HG02852 (cell line): ENCODE measurements at regions not wholly inside any gene's neighbourhood (a gene's known extent, or its start where the extent isn't known, plus 50 kb on each side); places are given as distances from the start of the nearest gene placed in this dataset.

Source experiments
- ATAC-seq: cut with Tn5 transposase; IDR thresholded peaks from one replicate; pipeline ENCODE4 v1.9.1; 2021; ENCODE audit warnings: mild to moderate bottlenecking, moderate library complexity; ENCODE audit not compliant: unreplicated experiment

DNA sequence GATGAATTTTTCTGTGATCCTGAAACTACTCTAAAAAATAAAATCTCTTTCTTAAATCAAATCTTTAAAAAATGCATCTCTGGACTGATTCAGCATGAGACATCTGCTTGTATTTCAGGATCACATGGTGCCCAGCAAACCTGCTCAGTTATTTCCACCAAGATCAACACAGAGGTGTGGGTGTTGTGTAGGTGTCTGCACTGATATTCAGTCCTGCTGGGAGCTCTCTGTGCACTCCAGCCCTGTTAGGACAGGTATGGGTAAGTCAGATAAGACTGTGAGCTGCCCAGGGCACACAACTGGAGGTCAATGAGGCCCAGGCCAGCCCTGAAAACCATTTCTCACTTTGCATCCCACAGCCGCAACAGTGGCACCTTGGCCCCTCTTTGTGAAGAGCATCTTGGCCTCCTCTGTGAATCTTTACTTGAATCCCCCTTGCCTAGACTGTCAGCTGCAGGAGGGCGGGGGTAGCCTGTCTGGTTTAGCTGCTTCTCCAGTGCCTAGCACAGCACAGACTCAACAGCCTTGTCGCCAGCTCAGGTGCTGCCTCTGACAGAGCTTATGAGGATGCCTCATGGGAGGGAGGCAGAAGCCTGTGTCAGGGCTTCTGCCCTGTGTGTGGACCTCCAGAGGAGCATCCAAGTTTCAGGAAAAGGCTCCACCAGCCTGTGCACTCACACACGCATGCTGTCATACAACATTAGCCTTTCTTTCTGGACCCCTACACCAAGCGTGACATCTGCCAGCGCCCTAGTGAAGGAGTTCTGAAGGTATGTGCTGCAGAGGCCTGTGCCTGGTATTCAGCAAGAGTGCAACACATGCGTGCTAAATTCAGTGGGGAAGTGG lies 187.6 kb upstream of the CST7 start:
- no peak for ATAC-seq

DNA sequence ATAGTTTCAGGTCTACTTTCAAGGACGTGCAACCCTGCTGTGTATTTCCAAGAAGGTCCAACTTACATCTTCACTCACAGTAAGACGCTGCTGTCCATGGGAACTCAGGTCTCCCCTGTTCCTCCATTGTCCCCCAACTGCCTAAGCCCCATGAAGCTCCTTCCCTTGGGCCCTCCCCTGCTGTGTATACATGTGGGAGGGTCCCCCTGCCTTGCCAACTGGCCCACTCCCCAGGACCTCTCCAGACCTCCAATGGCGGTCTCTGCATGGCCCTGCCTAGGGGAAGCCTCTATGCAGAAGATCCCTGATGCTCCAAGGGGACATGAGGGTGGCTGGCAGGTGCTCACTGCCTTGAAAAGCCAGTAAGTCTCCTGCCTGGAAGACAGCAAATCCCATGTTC lies 186.7 kb upstream of the CST7 start:
- no peak for ATAC-seq

DNA sequence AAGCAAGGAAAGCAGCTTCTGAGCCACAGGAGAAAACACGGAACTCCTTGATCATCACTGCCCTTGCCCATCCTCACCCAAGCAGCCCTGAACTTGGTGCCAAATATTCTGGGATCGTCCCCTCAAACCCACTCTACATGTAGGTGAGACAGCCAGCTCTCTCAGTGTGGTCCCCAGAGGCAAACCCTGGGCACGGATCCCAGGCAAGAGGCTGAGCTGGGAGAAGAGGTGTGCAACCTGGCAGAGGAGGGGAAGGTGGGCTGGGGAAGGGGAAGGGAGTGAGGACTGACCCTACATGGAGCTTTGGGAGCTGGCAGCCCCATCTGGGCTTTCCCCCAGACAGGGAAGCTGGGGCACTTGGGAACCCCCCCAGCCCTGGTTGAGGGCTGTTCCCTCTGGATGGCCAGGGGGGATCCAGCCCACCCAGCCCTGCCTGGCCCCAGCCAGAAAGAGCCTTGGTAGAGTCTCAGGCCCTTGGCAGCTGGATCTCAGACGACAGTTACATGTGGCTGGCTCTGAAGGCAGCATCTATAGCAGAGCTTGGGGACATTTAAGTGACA lies 186.2 kb upstream of the CST7 start:
- ATAC-seq, result no peak

DNA sequence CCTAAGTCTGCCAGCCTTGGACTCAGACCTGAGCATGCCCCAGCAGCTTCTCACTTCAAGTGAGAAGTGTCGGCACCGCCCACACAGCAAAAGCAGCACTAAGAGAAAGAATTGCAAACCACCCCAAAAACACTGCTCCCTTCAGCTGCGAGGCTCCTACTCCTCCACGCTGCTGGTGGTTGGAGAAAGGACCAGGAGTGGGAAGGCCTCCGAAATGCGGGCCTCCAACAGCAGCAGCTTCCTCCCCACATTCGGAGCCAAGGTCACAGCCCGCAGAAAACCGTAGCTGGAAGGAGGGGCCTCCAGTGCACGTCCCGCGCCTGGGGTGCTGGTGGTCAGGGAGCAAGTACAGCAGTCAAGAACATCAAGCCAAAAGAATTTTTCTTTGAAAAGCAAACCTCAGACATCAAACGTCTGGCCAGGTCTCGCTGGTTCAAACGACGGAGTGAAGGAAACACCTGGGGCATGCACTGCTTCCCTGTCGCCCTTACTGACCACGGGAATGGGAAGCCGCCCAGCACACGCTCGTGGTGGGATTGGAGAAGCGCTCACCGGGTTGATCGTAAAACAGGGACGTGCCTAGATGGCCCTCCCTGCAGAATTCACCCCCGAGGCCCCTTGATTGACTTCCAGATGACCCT lies 185.6 kb upstream of the CST7 start:
- ATAC-seq, result no peak

DNA sequence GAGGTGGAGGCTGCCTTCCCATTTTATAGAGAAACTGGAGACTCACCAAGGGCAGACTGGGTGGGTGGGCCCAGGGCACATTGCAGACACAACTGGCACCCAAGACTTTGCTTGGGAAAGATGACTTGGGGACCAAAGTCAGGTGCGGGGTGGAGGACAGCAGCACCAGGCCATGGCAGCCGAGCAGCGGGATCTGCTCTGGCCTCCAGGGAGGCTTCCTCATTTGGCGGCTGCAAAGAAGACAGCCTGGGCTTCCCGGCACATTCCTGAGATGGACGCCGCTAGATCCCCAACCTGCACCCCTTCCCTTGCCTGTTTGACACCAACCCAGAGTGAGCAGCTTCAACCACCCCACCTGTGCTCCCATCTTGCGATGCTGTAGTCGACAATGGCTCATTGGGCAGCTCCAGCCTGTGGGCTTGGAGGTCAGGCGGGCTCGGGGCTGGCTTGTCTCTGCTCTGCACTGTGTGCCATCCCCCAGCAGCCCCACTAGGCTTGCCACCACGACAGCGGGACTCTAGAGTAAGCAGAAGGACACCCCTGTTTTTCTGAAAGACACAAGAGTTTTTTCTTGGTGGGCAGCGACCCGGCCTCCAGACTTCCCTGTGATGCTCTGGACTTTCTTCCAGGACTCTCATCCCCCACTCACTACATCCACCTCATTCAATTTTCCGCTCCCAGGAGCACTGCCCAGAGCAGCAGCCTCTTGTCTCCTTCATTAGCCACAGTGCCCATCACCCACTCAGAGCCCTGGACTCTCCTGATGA lies 184.9 kb upstream of the CST7 start:
- ATAC-seq, result no peak

DNA sequence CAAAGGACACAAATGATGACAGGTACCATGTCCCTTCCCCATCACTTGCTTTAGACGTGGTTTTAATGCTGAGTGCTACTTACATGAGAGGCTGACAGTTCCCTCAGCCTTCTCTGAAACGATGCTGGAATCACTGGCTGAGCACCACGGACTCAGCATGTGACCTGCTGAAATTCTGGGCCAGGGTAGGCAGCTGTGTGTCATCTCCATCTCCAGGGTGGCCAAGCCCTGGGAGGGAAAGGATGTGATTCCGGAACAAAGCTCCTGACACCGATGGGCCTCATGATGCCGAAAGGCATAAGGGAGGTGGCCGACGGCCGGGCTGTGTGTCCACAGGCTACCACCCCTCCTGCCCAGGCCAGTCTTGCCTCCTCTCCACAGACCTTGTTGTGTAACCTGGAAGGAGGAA lies 184.3 kb upstream of the CST7 start:
- ATAC-seq, result no peak

DNA sequence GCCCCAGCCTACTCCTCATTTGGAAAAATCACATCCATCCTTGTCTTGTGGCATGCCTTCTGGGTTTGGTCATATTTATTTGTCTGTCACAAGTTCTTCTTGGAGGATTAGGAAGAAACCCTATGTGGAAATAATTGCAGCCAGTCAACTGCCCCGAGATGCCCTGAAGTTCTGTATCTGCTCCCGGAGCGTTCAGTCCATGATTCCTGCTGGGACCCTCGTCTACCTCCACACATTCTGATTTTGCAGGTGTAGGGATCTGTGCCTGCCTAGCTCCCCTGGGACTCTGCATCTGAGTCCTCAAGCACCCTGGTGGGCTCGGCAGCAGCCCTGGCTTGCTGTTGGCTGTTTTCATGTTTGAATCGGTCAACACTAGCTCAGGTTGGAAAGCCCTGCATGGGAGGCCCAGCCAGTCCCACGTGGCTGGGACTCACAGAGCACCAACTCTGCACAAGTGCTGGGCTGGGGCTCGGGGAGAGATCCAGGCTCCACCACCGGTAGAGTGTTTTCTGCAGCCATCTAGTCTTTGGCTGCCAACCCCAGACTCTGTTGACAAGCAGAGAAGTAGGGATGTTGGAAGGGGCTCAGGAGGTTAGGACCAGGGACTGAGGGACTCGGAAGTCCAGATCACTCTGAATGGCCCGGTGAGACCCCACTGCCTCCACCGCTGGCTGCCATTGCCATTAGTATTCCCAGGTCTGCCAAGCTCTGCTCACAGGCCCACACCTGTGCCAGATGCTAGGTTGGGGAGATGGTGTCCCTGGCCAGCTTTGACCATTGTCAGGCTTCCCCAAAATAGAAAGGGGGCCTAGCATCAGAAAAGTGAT lies 183.5 kb upstream of the CST7 start:
- ATAC-seq, result no peak

DNA sequence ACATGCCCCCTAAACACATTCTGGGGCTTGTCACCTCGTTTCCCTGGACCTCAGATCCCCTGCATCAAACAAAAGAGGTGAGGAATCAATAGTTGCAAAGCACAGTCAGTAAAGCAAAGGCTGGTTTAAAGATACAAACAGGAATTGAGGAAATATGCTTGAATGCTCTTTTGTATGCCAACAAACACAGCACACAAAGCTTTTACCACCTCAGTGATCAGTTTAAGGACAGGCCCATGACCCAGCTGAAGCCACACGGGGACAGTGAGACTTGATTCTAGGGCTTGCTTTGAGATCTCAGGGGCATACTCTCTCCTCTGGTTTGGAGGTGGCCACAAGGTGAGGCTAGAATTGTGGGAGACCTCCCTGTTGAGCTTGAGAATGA lies 182.9 kb upstream of the CST7 start:
- no peak for ATAC-seq

DNA sequence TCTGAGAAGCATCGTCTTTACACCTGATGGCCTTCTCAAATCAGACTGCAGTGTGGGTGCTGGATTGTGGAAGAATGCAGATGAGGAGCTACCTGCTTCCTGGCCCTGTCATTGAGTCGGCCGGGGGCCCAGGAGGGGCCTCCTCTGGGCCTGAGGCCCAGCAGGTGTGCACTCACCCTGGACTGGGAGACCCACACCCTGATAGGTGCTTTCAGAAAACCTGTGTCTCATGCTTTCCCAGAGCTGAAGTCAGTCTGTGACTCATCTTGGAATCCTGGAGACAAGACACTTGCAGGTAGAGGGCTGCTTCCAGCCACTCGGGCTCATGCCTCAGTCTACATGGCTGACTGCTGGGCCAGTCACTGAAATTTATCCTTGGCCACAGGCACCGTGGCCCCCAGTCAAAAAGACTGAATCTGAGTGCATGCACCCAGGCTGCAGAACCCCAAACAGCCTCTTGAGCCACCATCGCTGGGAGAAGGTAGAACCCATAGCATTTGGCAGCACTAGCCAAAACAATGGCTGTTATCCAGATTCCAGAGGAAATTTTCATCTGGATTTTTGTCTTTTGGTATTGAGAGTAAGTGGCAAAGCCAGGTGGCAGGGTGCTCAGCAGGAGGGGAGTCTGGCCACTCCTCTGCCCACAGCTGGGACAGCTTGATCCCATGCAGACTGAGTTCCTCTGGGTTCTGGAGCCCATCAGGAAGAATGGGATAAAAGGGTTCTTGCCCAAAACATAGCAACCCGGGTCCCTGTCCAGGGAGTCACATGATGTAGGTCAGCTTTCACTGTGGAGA lies 182.0 kb upstream of the CST7 start:
- ATAC-seq, result no peak

DNA sequence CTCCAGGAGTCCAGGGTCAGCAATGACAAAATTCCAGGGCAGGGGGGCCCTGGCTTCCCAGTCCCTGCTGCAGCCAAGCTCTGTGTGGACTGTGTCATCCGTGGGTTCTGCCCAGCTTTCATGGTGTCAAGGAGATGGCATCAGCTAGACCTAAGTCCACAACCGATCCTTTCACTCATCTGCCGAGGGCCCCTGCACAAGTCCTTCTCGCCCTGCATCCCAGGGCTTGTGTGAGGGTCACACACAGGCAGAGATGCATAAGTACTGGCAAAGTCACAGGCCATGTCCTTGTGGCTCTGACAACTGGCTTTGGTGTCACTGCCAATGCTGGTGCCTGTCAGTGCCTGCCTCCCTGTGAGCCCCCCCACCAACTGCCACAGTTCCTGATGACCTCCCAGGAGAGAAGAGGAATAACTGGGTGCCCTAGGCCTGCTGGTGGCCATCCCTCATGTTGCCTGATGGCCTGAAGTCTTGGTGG lies 181.4 kb upstream of the CST7 start:
- ATAC-seq, result no peak

DNA sequence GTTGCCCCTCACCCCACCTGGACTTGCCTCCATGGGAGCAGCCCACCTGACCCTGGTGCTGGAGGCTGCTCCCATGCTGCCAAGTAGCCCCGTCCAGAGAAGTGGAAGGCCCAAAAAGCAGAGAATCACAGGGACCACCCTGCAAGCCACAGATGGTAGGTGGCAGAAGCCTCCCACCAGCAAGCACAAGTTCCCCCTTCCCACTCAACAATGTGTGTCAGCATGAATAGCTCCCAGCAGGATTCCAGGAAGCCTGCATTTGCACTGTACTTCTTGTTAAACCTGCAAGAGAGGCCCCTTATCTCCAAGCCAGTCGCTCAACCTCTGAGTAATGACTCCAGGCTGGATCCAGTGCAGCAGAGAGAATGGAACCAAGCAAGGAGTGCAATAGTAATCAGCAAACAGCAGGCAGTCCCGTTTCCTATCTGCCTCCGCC lies 180.8 kb upstream of the CST7 start:
- no peak for ATAC-seq

DNA sequence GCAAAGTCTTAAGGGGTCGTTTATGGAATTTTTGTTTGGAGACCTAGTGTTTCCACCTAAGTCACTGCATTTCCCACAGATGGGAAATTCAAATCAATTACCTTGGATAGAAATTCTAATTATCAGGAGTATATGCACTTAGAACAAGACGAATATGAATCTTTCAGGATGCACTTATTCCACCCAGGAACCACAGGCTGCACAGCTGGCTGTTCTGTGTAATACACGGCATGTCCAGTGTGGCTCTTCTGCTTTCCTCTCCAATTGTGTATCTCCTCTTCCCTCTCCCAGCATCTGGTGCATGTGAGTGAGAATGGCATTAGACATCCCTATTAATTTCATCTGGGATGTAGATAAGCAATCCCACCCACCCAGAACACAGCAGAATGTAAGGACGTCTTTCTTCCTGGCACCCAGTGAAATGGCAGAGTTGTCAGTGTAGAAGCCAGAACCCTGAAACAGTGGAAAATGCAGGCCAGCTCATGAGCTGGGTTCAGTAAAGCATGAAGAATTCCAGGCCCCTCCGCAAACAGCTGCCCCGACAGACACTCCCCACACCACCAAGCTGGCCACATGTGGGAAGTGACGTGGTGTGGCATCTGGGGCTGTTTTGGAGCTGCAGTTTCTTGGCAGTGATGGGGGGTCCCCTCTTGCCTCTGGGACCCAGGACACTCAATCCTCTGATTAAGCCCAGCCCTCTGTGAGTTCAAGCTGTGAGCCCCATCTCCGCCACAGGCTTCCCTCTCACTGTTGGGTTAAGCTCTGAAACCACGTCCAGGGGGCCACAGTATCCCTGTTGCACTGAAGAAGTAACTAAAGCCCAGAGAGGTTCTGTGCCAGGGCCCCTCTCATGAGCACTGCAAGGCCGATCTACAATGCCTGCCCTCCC lies 180.1 kb upstream of the CST7 start:
- no peak for ATAC-seq

DNA sequence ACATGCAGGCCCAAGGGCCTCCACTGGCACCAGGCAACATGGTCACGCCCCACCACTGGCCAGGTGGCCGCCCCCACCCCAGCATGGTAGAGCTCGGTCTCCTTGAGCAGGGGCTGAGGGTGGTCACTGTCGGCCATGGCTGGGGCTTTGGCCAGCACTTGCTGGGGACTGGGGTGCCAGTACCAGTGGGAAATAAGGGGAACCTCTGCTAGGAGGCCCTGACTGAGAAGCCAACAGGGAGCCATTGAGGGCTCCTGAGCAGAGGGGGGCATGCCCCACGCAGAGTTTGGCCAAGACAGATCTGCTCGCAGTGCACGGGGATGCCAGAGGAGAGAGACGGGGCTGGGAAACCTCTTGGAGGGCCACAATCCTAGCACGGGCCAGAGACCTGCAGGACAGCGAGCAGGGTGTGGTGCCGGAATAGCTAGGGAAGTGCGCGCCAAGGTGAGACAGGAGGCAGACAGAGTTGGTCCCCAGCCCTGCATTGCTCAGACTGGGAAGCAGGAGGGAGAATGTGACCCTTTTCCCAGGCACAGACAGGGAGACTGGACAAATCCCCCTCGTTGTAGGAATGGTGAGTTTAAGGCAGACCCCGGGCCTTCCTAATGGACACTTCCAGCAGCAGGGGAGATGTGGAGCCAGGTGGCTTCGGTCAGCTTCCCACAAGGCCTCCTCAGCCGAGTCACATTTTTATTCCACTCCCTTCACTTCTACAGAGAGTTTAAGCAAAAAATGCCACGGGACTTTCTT lies 179.0 kb upstream of the CST7 start:
- ATAC-seq, result no peak

DNA sequence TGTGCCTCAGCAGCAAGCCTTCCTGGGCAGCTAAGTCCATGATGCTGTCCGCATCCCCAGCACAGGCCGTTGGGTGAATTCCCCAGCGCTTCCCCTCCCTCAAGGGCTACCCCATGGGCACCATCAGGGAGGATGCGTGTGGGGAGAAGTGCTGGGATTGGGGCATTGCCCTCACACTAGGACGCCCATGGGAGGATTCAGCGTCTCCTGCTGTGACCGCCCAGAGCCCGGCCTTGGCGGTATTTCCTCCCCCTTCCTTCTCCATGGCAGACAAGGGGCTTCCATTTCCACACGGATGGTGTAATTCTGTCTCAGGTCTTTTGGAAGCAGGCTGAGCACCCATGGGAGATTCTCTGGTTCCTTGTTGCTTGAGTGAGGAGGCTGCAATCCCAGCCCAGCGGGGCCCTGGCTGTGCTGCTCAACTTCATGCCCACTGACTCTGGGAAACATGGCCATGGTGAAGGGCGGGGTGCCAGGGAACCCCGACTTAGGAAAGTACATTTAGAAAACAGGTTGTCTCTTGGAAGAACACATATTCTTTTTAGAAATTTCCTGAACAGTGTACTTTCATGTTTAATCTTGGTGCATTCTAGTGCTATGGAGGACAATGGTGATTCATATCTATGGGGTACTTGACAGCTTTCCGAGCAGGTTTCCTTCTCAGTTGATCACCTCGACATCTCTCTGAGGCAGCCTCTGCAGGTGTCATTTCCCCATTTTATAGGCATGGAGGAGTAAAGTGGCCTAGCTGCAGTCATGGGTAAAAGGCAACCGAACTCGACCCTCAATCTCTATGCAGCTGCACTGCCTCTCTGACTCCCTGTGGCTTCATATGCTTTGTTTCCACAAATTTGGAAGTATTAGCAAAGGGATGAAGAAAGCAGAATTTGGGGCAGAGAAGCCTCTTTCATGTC lies 178.2 kb upstream of the CST7 start:
- no peak for ATAC-seq

DNA sequence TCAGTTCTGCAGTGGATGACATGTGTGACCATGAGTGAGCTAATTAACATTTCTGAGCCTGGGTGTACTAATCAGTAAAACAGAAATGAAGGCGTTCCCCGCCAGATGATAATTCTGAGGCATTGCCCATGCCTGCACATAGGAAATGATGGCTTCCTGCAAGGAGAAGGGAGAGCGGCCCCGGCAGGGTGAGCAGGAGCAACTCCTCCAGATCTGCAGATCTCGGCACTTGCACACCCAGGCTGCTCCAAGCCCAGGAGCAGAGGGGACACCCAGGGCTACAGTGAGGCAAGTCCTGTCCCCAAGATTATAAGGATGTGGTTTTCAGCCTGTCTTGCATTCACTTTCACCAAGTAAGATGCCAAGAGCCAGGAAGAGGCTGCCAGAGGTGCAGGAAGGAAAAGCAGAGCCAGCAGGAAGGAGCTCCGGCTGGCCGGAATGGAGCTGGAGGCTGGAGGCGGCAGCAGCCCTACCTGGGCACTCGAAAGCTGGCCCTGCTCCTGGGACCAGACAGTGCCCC lies 177.5 kb upstream of the CST7 start:
- no peak for ATAC-seq

DNA sequence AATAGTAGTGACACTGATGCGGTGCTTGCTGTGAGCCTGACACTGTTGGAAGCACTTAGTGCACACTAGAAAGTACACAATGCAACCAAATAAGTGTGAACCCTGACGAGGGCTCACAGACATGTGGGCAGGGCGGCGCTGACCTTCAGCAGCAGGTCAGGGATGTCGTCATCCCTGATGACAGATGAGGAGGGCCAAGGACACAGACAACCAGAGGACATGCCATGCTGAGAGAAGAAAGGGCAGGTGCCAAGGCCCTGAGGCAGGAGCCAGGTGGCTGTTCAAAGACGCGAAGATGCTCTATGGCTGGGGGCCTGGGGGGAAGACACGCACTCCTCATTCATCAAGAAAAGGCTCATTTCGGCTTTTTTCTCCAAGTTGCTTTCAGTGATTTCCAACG lies 176.4 kb upstream of the CST7 start:
- no peak for ATAC-seq

DNA sequence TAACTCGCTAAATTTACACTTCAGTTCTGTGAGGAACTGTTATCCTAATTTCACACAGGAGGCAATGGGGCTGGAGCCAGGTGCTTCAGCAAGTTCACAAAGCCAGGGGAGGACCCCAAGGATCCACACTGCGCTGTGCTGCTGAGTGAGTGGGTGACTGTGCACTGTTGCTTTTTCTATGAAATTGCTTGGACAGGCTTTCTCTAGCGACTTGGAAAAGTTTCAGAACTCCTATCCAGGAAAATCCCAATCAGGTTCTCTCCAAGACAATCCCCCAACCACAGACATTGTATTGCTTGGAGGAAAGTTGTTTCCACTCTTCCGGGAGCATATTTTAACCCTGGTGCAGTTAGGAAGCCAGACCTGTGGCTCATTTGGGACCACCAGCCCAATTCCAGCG lies 175.9 kb upstream of the CST7 start:
- ATAC-seq, result no peak
